NOMO-1 treated with dmso at 0.1 percent for 144 hours (cell line): ENCODE measurements at regions not wholly inside any gene's neighbourhood (a gene's known extent, or its start where the extent isn't known, plus 50 kb on each side); places are given as distances from the start of the nearest gene placed in this dataset.
A peak's percentile ranks its signal among the peaks of the same experiment; 100 is the strongest.
"Not testable (repeated sequence)": the region's sequence is repeated elsewhere in the genome, so short reads cannot be mapped to it uniquely, and the experiment has no call there.

ENCODE experiments used
- DNase-seq: peaks from one replicate; lab custom pipeline; 2025; ENCODE audit not compliant: unreplicated experiment; lab: John Stamatoyannopoulos, UW

DNA sequence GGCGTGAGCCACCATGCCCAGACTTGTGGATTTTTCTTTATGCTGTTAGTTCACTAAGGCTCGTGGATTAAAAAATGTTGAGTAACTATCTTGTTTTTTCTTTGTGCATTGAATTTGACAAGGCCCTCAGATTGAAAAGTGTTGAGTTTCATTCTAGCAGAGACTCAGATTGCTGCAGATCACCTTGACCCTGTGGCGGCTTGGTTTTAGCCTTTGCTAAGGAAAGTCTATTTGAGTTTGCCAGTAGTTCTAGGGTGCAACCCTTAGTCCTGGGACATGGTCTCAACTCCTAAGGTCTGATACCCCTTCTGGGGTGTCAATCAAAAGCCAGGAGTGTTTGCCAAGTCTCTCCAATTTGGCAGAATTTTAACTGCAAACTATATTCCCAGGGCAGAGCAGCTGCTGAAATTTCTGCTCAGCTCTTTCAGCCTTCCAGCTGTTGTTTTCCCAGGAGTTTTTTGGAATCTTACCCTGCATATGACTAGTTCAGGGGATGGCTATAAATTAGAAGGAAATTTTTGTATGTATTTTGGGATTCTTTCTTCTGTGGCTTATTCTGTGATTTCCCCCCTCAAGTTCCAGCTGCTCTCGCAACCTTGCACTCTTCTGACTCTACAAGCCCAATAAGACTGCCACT is 84.3 kb upstream of the HAND1 start:
- no peak for DNase-seq

DNA sequence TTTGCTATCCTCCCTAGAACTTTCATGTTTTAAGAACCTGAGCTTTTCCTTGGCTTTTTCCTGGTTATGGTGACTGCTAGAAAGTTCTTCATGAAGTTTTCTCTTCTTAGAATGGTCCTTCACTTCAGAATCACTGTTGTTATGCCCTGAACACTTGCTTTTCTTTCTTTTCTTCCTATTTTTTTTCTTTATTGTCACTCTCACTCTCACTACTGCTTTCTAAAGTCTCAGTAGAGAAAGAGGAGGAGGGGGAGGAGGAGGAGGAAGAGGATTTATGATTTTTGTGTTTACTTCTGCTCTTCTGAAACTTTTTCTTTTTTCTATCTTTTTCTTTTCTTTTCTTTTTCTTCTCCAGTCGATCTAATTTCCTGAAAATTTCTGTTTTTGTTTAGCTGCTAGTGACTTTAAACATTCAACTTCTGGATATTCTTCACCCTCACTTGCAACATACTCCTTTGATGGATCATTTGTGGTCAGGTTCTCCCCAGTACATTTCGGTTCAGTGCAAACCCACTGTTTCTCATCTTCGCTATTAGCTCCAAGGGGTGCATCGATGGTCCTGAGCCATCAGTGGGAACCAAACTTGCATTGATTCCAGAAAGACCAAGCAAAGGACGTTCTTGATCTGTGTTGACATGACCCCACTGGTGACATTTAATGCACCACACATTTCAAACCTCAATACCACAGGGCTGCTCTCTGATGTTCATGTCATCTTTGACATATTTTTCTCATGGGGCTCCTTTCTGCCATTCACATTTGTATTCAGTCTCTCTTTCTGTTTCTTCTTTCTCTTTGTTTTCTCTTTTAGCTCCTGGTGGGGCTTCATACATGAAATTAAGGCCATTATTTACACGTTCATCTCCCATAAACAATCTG is 81.6 kb upstream of the HAND1 start:
- DNase-seq, result peak; percentile 13

DNA sequence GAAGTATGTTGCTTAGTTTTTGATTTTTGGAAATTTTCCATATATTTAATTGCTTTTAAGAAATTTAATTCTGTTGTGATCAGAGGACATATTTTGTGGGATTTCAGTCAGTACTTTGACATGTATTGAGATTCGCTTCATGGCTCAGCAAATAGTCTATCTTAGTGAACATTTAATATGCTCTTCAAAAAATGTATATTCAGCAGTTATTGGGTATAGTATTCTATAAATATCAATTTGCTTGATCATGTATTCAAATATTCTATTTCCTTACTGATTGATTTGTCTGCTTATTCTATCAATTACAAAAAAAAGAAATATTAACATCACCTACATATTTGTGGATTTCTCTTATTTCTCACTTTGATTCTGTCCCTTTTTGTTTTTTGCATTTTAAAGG is 79.5 kb upstream of the HAND1 start:
- no peak for DNase-seq

DNA sequence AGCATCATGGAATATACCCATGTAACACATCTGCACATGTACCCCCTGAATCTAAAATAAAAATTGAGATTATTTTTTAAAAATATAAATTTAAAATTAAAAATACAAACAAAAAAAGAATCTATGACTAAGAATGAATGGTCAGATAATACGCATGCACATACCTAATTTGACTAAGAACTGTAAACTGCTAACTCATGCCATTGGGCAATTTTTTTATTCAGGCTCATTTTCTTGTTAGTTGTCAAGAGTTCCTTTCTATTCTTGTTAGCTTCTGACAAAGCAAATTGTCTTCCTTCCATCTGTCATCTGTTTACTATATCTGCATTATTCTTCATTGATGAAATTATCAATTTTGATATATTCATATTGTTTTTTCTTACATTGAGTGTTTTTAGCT is 69.5 kb upstream of the HAND1 start:
- DNase-seq, result peak; percentile 8

DNA sequence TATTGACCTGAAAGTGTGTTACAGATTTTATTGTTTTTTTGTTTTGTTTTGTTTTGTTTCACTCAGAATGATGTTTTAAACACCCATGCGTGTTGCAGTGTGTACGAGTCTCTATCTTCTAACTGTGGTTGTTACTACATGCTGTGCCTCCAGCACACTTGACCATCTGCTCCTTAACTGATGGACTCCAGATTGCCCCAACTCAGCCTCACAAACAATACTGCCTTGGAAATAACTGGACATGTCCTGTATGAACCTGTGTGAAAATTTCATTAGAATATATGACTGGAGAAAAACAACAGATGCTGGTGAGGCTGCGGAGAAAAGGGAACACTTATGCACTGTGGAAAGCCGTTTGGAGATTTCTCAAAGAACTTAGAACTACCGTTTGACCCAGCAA is 68.7 kb upstream of the HAND1 start:
- no peak for DNase-seq

DNA sequence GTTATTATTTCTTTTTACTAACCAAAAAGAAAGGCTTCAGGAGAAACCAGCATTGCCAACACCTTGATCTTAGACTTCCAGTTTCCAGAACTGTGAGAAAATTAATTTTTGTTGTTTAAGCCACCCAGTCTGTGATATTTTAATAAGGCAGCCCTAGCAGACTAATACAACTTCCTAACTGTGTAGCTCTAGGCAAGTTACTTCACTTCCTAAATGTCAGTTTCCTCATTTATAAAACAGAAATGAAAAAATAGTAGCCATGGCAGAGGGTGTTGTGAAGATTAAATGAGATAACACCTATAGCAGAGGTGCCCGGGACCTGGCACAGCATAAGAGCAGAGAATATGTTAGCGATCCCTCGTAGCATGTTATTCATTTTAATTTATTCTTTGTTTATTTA is 66.6 kb upstream of the HAND1 start:
- DNase-seq, result peak; percentile 6

DNA sequence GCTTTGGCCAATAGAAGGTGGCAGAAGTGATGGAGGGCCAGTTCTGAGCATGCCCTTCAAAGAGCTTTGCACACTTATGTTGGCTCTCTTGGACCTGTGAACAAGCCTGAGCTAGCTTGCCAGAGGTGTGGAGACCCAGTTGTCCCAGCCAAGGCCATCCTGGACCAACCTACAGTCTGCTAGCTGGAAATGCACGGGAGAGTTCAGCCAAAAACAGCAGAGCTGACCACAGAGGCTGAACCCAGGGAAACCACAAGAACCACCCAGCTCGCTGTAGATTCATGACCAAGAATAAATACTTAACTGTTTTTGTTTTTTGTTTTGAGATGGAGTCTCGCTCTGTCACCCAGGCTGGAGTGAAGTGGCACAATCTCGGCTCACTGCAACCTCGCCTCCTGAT is 65.4 kb upstream of the HAND1 start:
- DNase-seq, result no peak

DNA sequence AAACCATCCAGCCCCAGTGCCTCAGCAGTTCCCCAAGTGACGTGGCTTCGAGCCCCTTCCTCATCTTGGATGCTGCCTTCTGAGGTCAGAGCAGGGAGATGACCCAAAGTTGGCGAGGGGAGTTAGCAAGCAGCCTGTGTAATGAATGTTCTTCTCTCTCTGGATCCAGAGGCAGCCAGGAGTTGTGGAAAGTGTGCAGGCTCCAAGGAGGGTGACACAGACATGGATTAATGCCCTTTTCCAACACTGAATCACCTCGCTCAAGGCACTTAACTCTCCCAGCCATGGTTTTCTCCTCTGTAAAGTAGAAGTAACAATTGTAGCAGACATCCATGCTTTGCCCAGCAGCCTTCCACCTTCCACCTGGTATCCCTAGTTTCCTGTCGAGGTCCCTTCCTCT is 64.6 kb upstream of the HAND1 start:
- DNase-seq, result no peak

DNA sequence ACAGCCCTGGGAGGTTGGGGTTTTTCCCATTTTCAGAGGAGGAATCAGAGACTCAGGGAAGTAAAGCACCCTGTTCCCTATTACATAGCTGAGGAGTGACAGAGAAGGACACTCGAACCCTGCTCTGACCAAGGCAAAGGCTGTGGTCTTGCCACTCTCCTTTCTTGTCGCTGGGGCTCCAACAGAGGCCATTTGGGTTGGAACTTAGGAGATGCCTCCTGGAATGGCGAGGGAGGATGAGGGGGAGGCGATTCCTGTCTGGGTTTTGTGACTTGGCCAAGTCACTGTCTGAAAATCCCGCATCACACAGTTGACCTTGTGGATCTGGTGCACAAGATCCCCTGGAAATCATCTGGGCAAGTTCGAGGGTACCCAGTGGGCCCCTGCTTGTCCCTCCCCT is 64.0 kb upstream of the HAND1 start:
- DNase-seq, result no peak

DNA sequence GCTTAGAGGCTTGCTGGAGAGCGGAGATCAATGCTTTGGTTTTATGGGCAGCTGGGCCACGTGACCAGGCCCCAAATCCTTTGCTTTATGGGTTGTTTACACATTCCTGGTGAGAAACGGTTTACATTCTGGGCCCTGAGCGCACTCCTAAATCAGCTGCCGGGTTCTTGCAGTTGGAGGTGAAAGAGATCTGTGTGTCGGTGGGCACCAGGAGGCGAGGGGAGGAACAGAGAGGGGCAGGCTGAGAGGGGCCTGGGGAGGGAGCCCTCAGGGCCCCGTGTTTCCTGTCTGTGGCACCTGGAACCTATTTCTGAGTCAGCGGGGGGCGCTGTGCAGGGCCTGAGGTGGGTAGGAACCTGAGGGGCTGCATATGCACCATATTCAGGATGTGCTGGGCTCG is 63.5 kb upstream of the HAND1 start:
- DNase-seq, result no peak

DNA sequence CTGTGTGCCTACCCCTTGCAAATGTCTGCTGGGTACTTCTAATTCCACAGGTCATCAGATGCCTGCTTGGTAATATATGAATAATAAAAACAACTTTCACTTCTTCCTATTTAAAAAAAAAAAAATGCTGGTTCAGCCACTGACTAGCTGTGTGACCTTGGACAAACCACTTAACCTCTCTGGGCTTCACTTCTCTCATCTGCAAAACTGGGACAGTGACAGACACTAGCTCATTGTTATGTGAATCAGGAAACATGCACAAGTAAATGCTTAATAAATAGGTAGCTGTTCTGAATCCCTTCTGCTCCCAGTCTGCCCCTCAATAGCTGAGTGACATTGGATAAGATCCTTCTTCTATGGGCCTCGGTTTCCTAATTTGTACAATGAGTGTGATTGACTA is 62.6 kb upstream of the HAND1 start:
- no peak for DNase-seq

DNA sequence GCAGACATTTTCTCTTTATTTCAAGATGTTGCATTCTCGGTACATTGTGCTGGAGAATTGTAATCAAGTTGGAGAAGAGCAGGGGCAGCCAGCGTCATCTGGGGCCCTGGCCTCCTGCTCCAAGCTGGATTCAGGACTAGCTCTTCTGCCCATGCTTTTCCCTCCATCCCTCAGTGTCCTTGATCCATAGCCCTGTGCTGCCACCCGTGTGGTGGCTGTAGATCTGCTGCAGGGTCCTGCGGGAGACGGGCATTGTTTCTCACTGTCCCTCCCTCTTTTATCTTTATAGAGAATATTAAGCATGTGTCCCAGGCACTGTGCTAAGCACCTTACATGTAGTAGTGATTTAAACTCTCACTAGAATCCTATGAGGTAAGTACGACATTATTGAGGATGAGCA is 60.5 kb upstream of the HAND1 start:
- DNase-seq, result no peak

DNA sequence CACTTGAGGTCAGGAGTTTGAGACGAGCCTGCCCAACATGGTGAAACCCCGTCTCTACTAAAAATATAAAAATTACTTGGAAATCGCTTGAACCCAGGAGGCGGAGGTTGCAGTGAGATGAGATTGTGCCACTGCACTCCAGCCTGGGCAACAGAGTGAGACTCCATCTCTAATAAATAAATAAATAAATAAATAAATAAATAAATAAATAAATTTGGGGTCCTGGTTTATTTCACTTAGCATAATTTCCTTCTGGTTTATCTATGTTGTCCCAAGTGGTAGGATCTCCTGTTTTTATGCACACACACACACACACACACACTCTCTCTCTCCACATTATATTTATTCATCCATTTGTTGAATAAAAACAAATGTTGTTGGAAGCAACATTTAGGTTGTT is 58.4 kb upstream of the HAND1 start:
- not testable (repeated sequence) for DNase-seq

DNA sequence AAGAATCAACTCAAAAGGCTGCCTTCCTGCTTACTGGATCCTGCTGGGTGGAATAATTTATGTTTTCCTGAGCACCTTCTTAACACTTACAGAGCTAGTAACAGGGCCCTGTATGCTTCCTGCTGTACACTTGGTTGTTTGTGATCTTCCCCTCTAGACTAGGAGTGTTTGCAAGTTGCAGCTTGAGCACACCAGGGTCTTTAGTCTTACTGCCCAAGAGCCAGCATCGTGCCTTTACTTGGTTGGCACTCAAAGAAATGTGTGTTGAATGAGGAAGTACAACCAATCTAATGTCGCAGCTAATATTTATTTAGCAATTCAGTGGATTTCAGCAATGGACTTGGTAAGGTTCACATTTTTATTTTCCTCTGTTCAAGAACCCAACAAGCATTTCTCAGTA is 57.5 kb upstream of the HAND1 start:
- DNase-seq, result no peak

DNA sequence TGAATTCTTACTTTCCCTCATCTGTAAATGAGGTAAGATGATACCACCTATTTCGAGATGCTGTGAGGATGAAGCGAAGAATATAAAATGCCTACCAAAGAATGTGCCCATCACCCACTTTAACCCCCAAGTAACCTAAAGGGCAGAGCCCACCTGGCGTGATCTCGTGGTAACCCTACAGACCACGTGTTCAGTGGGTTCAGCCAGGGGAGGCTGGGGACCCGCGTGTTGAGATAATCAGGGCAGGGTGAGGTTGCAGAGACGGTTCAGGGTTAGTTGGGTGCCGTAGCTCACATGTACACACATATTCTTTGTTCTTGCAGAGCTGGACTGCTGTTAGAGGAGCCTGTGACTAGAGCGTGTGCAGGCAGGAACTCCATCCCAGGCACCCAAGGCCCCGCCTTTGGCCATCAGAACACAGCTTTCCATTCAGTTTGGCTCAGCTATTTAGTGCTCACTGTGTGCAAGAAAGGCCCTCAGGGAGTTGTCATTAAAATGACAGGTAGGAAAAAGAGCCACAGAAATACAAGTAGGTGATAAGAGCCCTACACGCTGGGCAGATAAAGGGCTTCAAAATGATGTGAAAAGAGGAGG is 56.5 kb upstream of the HAND1 start:
- DNase-seq, result no peak

DNA sequence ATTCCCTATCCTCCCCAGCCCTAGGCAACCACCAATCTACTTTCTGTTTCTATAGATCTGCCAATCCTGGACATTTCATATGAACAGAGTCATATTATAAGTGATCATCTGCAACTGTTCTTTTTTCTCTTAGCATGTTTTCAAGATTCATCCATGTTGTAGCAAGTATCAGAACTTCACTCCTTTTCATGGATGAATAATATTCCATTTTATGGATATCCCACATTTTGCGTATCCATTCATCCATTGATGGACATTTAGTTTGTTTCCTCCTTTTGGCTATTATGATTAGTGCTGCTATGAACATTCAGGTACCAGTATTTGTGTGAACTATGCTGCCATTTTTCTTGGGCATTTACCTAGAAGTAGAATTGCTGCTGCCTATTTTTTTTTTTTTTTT is 51.3 kb upstream of the HAND1 start:
- DNase-seq, result no peak

DNA sequence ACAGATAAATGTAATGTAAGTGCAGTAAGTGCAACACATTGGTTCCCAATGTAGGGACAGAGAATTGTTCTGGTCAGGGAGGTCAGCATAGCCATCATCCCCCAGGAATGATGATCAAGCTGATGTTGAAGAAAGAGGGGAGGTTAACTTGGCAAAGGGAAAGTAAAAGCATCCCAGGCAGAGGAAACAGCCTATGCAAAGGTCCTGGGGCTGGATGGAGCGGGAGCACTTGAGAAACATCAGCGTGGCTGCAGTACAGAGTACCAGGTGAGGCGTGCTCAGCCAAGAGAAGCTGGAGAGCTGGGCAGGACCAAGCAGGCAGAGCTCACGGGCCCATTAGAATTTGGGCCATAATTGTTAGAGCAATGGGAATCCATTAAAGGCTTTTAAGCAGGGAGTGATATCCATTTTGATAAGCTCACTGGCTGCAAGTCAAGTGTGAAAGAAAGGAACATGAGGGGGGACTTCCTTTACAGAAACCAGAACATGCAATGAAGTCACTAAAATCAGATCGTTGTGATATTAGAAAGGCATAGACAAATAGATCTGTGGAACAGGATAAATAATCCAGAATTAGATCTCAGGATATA is 50.1 kb upstream of the HAND1 start:
- no peak for DNase-seq
